Suprapubic skin (tissue), 4 donors: ENCODE measurements at regions not wholly inside any gene's neighbourhood (a gene's known extent, or its start where the extent isn't known, plus 50 kb on each side); places are given as distances from the start of the nearest gene placed in this dataset.

Source experiments
- DNase-seq, 2 donors: peaks; one replicate each; pipeline ENCODE4 v3.0.0-alpha.2; 2019; ENCODE audit warnings: low spot score in 2 of 2
- H3K27ac ChIP-seq: fragments of 200-600 bp; sonication (generic); one replicate; pipeline ENCODE4 v1.5.1; 2019
- H3K27me3 ChIP-seq: fragments of 200-600 bp; sonication (generic); one replicate; pipeline ENCODE4 v1.5.1; 2019
- H3K36me3 ChIP-seq: fragments of 200-600 bp; sonication (generic); one replicate; pipeline ENCODE4 v1.5.1; 2019
- H3K4me1 ChIP-seq: fragments of 200-600 bp; sonication (generic); one replicate; pipeline ENCODE4 v1.5.1; 2019
- H3K4me3 ChIP-seq: fragments of 200-600 bp; sonication (generic); one replicate; pipeline ENCODE4 v1.5.1; 2019; ENCODE audit warnings: mild to moderate bottlenecking
- H3K9me3 ChIP-seq: fragments of 200-600 bp; sonication (generic); one replicate; pipeline ENCODE4 v1.5.1; 2019
- EP300 ChIP-seq: sonication (generic); formaldehyde crosslinking; IDR thresholded peaks from one replicate; pipeline ENCODE4 v1.6.1; 2017; ENCODE audit warnings: antibody characterized with exemption
- POLR2A ChIP-seq, 2 donors: fragments of 450-650 bp; IDR thresholded peaks; one replicate each; pipeline ENCODE4 v1.6.1; 2017; ENCODE audit warnings: antibody characterized with exemption in 2 of 2, mild to moderate bottlenecking in 2 of 2, moderate library complexity in 2 of 2
- POLR2AphosphoS5 ChIP-seq, 3 donors: sonication (generic); formaldehyde crosslinking; IDR thresholded peaks; one replicate each; pipeline ENCODE4 v1.6.1; 2017; ENCODE audit warnings: antibody characterized with exemption in 3 of 3
- whole genome bisulfite sequencing: methylation state at CpG from one replicate; pipeline ENCODE4 v1.1.5; 2018; 5-methylcytosine and 5-hydroxymethylcytosine counted together
- TF ChIP-seq, protein P1 (sequence below), 2 donors: fragments of 200-600 bp in 1 of 2; fragments of 450-650 bp in 1 of 2; sonication (generic) in 1 of 2; IDR thresholded peaks; one replicate each; pipeline ENCODE4 v1.5.1; 2016 to 2019; ENCODE audit warnings: antibody characterized with exemption in 2 of 2, mild to moderate bottlenecking in 1 of 2, moderate library complexity in 1 of 2

DNA sequence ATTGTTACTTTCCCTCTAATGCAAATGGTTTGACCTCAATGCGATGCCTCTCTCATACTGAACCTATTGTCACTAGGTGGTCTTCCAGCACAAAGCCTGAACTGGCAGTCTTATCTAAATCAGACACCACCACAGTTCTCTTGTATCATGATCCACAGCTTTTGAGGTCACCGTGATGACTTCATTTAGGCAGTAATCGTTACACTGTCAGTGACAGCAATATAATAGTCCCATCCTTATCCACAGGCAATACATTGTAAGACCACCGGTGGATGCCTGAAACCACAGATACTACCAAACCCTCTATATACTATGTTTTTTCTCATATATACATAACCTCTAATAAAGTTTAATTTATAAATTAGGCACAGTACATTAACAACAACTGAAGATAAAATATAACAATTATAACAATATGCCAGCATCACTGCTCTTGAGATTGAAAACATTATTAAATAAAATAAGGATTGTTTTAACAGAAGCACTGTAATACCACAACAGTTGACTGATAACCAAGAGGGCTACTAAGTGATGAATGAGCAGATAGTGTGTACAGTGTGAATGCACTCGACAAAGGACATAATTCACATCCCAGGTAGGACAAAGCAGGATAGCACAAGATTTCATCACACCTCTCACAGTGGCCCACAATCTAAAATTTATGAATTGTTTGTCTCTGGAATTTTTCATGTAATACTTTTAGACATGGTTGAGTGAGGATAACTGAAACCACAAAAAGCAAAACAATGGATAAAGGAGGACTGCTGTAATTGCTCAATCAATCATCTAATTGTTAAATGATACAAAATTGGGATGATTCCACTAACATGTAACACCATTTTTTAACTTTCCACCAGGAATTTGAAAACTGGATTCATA, 419.4 kb downstream of the CENPC start:
- 81% methylated on average over 5 of the region's 5 CpGs for WGBS
- TF ChIP-seq, protein P1, sequence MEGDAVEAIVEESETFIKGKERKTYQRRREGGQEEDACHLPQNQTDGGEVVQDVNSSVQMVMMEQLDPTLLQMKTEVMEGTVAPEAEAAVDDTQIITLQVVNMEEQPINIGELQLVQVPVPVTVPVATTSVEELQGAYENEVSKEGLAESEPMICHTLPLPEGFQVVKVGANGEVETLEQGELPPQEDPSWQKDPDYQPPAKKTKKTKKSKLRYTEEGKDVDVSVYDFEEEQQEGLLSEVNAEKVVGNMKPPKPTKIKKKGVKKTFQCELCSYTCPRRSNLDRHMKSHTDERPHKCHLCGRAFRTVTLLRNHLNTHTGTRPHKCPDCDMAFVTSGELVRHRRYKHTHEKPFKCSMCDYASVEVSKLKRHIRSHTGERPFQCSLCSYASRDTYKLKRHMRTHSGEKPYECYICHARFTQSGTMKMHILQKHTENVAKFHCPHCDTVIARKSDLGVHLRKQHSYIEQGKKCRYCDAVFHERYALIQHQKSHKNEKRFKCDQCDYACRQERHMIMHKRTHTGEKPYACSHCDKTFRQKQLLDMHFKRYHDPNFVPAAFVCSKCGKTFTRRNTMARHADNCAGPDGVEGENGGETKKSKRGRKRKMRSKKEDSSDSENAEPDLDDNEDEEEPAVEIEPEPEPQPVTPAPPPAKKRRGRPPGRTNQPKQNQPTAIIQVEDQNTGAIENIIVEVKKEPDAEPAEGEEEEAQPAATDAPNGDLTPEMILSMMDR (IDR thresholded peaks at IDR 0.05): no peak
- TF ChIP-seq POLR2AphosphoS5 (IDR thresholded peaks at IDR 0.05): no peak
- no peak for TF ChIP-seq POLR2A (IDR thresholded peaks at IDR 0.05)
- TF ChIP-seq EP300: no peak
- no peak overlapping the region for H3K4me3 ChIP-seq
- DNase-seq: no peak
- no peaks in the 10 kb centered on the region for H3K36me3 ChIP-seq
- no peaks in the 10 kb centered on the region for H3K4me1 ChIP-seq
- H3K27me3 ChIP-seq: no peaks in the 10 kb centered on the region
- H3K9me3 ChIP-seq: no peaks in the 10 kb centered on the region
- no peak overlapping the region for H3K27ac ChIP-seq

DNA sequence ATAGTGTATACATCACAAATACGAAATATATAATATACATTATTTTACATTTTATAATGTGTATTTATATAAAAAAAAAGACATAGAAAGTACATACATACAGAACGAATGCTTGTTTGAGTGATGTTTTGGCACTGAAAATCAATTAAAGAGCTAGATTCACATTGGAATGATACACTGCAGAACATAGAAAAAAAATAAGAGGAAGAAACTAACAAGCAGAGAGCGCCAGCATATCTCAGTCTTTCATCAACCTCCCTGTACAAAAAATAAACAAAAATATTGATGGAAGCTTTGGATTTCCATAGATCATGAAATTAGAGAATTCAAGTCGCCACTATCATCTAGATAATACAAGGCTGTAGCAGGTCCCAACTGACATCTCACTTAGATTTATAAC, 420.6 kb downstream of the CENPC start:
- H3K4me1 ChIP-seq: no peaks in the 10 kb centered on the region
- DNase-seq: no peak
- TF ChIP-seq EP300 (no peak), POLR2A (IDR thresholded peaks at IDR 0.05) (no peak), POLR2AphosphoS5 (IDR thresholded peaks at IDR 0.05) (no peak)
- TF ChIP-seq, protein P1 (IDR thresholded peaks at IDR 0.05): no peak
- H3K36me3 ChIP-seq: no peaks in the 10 kb centered on the region
- no peaks in the 10 kb centered on the region for H3K27me3 ChIP-seq
- H3K9me3 ChIP-seq: no peaks in the 10 kb centered on the region
- H3K4me3 ChIP-seq: no peak overlapping the region
- 76% methylated on average over 4 of the region's 4 CpGs for WGBS
- no peak overlapping the region for H3K27ac ChIP-seq

DNA sequence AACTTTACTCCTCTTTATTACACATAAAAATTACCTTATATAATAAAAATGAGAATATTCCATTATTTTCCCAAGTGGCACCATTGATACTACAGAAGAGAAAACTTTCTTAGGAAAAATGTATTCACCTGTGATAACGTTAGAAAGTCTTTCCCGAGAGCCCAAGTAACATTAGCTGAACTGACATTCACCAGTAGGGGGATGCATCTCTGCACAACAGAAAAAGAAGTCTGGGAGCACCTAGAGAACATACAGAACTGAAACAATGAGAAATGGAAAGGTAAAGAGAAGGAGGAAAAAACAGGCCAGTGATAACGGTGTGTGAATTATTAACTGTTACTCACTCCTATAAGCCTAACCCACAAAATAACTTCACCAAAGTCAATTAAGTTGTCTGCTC, 423.3 kb downstream of the CENPC start:
- DNase-seq: no peak
- Histone ChIP-seq H3K36me3 (no peaks in the 10 kb centered on the region), H3K9me3 (no peaks in the 10 kb centered on the region), H3K4me3 (no peak overlapping the region), H3K4me1 (no peaks in the 10 kb centered on the region), H3K27me3 (no peaks in the 10 kb centered on the region), H3K27ac (no peak overlapping the region)
- TF ChIP-seq, protein P1 (IDR thresholded peaks at IDR 0.05): peak in 1 of 2 donors; percentile 24
- TF ChIP-seq POLR2AphosphoS5 (IDR thresholded peaks at IDR 0.05) (no peak), POLR2A (IDR thresholded peaks at IDR 0.05) (no peak), EP300 (no peak)
- 54% methylated on average over 3 of the region's 3 CpGs for WGBS

DNA sequence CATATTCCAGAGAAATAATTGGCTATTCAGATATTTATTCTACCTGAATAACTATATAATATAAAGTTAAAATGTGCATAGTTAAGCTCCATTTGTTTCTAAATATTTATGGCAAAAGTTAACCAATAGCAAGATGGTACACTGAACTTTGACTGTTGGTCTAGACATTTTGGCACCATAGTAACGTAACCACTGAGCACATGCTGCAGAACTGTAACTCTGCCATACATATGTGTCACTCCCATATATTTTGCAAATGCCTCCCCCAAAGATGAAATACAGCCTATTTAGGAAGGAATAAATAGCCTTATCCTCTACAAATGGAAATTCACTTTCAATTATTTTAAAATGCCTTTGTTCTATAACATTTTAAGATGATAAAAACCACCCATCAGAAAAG, 424.9 kb downstream of the CENPC start:
- Histone ChIP-seq H3K36me3 (no peaks in the 10 kb centered on the region), H3K27ac (no peak overlapping the region), H3K9me3 (no peaks in the 10 kb centered on the region), H3K4me3 (no peak overlapping the region), H3K4me1 (no peaks in the 10 kb centered on the region), H3K27me3 (no peaks in the 10 kb centered on the region)
- TF ChIP-seq POLR2AphosphoS5 (IDR thresholded peaks at IDR 0.05) (no peak), POLR2A (IDR thresholded peaks at IDR 0.05) (no peak), EP300 (no peak)
- TF ChIP-seq, protein P1 (IDR thresholded peaks at IDR 0.05): no peak
- WGBS: 78% methylated on average over 1 of the region's 1 CpG
- no peak for DNase-seq

DNA sequence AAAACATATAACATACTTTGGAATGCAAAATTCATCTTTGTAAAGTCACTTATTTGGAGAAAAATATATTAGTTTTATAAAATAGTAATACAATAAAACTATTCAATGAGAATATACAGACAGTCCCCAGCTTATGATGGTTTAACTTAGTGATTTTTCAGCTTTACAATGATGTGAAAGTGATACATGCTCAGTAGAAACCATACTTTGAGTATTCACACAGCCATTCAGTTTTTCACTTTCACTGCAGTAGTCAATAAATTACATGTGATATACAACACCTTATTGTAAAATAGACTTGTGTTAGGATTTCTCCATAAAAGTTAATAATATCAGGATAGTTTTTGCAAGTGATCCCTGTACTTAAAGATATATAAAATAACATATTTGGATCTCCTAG, 436.0 kb downstream of the CENPC start:
- Histone ChIP-seq H3K4me1 (no peaks in the 10 kb centered on the region), H3K4me3 (no peak overlapping the region), H3K27me3 (no peaks in the 10 kb centered on the region), H3K36me3 (no peaks in the 10 kb centered on the region), H3K27ac (no peak overlapping the region), H3K9me3 (no peaks in the 10 kb centered on the region)
- TF ChIP-seq EP300: no peak
- no peak for TF ChIP-seq POLR2AphosphoS5 (IDR thresholded peaks at IDR 0.05)
- TF ChIP-seq POLR2A (IDR thresholded peaks at IDR 0.05): no peak
- TF ChIP-seq, protein P1 (IDR thresholded peaks at IDR 0.05): no peak
- no peak for DNase-seq
